ENCODE measurements at regions not wholly inside any gene's neighbourhood (a gene's known extent, or its start where the extent isn't known, plus 50 kb on each side); places are given as distances from the start of the nearest gene placed in this dataset.

GRCh38 chr10:84076540-84077195, 62.6 kb upstream of the GHITM start:
- intact Hi-C loops (cut with DNase I): no loop called here
- no peak for DNase-seq (ENCODE audit: low spot score)

- DNase-seq (ENCODE audit: low spot score): no peak
- intact Hi-C loops (cut with DNase I): no loop called here
Observed at GRCh38 chr10:84077768-84078167, 61.5 kb upstream of the GHITM start.

- no peak for DNase-seq (ENCODE audit: low spot score)
- intact Hi-C loops (cut with DNase I): no loop called here
Observed at GRCh38 chr10:84078771-84079170, 60.5 kb upstream of the GHITM start.

GRCh38 chr10:84084342-84084741, 55.0 kb upstream of the GHITM start:
- intact Hi-C loops (cut with DNase I): no loop called here
- no peak for DNase-seq (ENCODE audit: low spot score)

GRCh38 chr10:84087202-84087601, 52.1 kb upstream of the GHITM start:
- intact Hi-C loops (cut with DNase I): no loop called here

GRCh38 chr10:84088626-84089025, 50.7 kb upstream of the GHITM start:
- intact Hi-C loops (cut with DNase I): no loop called here
- no peak for DNase-seq (ENCODE audit: low spot score)

More at GRCh38 chr10:84087202-84087601, 52.1 kb upstream of the GHITM start:
- no peak for DNase-seq (ENCODE audit: low spot score)

- DNase-seq (ENCODE audit: low spot score): no peak
- intact Hi-C loops (cut with DNase I): no loop called here
Observed at GRCh38 chr10:84089162-84089561, 50.1 kb upstream of the GHITM start.

Data from posterior vena cava (tissue), 2 donors.